Central memory CD4-positive, alpha-beta T cell (primary cell): ENCODE measurements at regions not wholly inside any gene's neighbourhood (a gene's known extent, or its start where the extent isn't known, plus 50 kb on each side); places are given as distances from the start of the nearest gene placed in this dataset.

Experiments
- DNase-seq: peaks from one replicate; pipeline ENCODE4 v3.0.0; 2022

GRCh38 chr4:19774690-19775256 is 476.9 kb upstream of the SLIT2 start:
- DNase-seq, result no peak

GRCh38 chr4:19772581-19772980 is 479.1 kb upstream of the SLIT2 start:
- no peak for DNase-seq

- no peak for DNase-seq
Measured at GRCh38 chr4:19756661-19757060, 495.0 kb upstream of the SLIT2 start.

GRCh38 chr4:19752599-19752998 is 499.1 kb upstream of the SLIT2 start:
- DNase-seq, result no peak

- no peak for DNase-seq
Measured at GRCh38 chr4:19748519-19749479, 502.9 kb upstream of the SLIT2 start.

GRCh38 chr4:19746377-19746776 is 505.3 kb upstream of the SLIT2 start:
- DNase-seq, result no peak

- no peak for DNase-seq
Measured at GRCh38 chr4:19743115-19743638, 508.5 kb upstream of the SLIT2 start.

- DNase-seq, result no peak
Measured at GRCh38 chr4:19739101-19739651, 512.5 kb upstream of the SLIT2 start.

- no peak for DNase-seq
Measured at GRCh38 chr4:19736968-19737756, 514.5 kb upstream of the SLIT2 start.

GRCh38 chr4:19735012-19735411 is 516.7 kb upstream of the SLIT2 start:
- no peak for DNase-seq

GRCh38 chr4:19729886-19730651 is 521.6 kb upstream of the SLIT2 start:
- DNase-seq, result no peak

GRCh38 chr4:19728773-19729172 is 522.9 kb upstream of the SLIT2 start:
- DNase-seq, result no peak

GRCh38 chr4:19727141-19727540 is 524.6 kb upstream of the SLIT2 start:
- no peak for DNase-seq

GRCh38 chr4:19725130-19725529 is 526.6 kb upstream of the SLIT2 start:
- no peak for DNase-seq

- DNase-seq, result no peak
Measured at GRCh38 chr4:19722404-19722803, 529.3 kb upstream of the SLIT2 start.

- no peak for DNase-seq
Measured at GRCh38 chr4:19721587-19721986, 530.1 kb upstream of the SLIT2 start.

GRCh38 chr4:19720610-19721009 is 531.1 kb upstream of the SLIT2 start:
- DNase-seq, result no peak

GRCh38 chr4:19720190-19720589 is 531.5 kb upstream of the SLIT2 start:
- DNase-seq, result no peak

GRCh38 chr4:19711871-19712270 is 539.8 kb upstream of the SLIT2 start:
- DNase-seq, result no peak

GRCh38 chr4:19707876-19708275 is 543.8 kb upstream of the SLIT2 start:
- no peak for DNase-seq

GRCh38 chr4:19703391-19703790 is 548.3 kb upstream of the SLIT2 start:
- DNase-seq, result no peak

- DNase-seq, result no peak
Measured at GRCh38 chr4:19700992-19701391, 550.7 kb upstream of the SLIT2 start.
